NCI-H748 (cell line): ENCODE measurements at regions not wholly inside any gene's neighbourhood (a gene's known extent, or its start where the extent isn't known, plus 50 kb on each side); places are given as distances from the start of the nearest gene placed in this dataset.
"Not testable (repeated sequence)": the region's sequence is repeated elsewhere in the genome, so short reads cannot be mapped to it uniquely, and the experiment has no call there.

Source experiments
- DNase-seq: peaks from one replicate; lab custom pipeline; 2025; ENCODE audit not compliant: unreplicated experiment; lab: John Stamatoyannopoulos, UW

GRCh38 chr4:117135634-117136354, 50.4 kb upstream of the TRAM1L1 start:
- no peak for DNase-seq

GRCh38 chr4:117137145-117137544, 51.8 kb upstream of the TRAM1L1 start:
- no peak for DNase-seq

- DNase-seq: not testable (repeated sequence)
These were observed 53.4 kb upstream of the TRAM1L1 start for GRCh38 chr4:117138732-117139131.

GRCh38 chr4:117154251-117154650, 68.9 kb upstream of the TRAM1L1 start:
- no peak for DNase-seq

GRCh38 chr4:117156806-117157205, 71.4 kb upstream of the TRAM1L1 start:
- no peak for DNase-seq

- DNase-seq: no peak
These were observed 72.0 kb upstream of the TRAM1L1 start for GRCh38 chr4:117157360-117157759.

- no peak for DNase-seq
These were observed 77.6 kb upstream of the TRAM1L1 start for GRCh38 chr4:117162976-117163375.

- DNase-seq: peak; percentile 4
These were observed 79.0 kb upstream of the TRAM1L1 start for GRCh38 chr4:117164338-117164737.

GRCh38 chr4:117175369-117175768, 90.0 kb upstream of the TRAM1L1 start:
- not testable (repeated sequence) for DNase-seq

GRCh38 chr4:117203231-117203630, 117.9 kb upstream of the TRAM1L1 start:
- no peak for DNase-seq

GRCh38 chr4:117210551-117210950, 125.2 kb upstream of the TRAM1L1 start:
- DNase-seq: no peak

GRCh38 chr4:117224256-117224655, 138.9 kb upstream of the TRAM1L1 start:
- no peak for DNase-seq

- DNase-seq: no peak
These were observed 140.1 kb upstream of the TRAM1L1 start for GRCh38 chr4:117225471-117225870.

- DNase-seq: no peak
These were observed 142.5 kb upstream of the TRAM1L1 start for GRCh38 chr4:117227925-117228324.

- DNase-seq: no peak
These were observed 154.1 kb upstream of the TRAM1L1 start for GRCh38 chr4:117239434-117239833.

- DNase-seq: no peak
These were observed 164.0 kb upstream of the TRAM1L1 start for GRCh38 chr4:117249333-117249732.

GRCh38 chr4:117264072-117264471, 178.7 kb upstream of the TRAM1L1 start:
- no peak for DNase-seq

- DNase-seq: no peak
These were observed 181.9 kb upstream of the TRAM1L1 start for GRCh38 chr4:117267317-117267716.

- no peak for DNase-seq
These were observed 199.4 kb upstream of the TRAM1L1 start for GRCh38 chr4:117284736-117285135.

- DNase-seq: no peak
These were observed 208.4 kb upstream of the TRAM1L1 start for GRCh38 chr4:117293784-117294183.

- no peak for DNase-seq
These were observed 216.8 kb upstream of the TRAM1L1 start for GRCh38 chr4:117302226-117302625.

- DNase-seq: no peak
These were observed 225.8 kb upstream of the TRAM1L1 start for GRCh38 chr4:117311215-117311614.

- DNase-seq: no peak
These were observed 226.6 kb upstream of the TRAM1L1 start for GRCh38 chr4:117311989-117312388.
